ENCODE measurements at regions not wholly inside any gene's neighbourhood (a gene's known extent, or its start where the extent isn't known, plus 50 kb on each side); places are given as distances from the start of the nearest gene placed in this dataset.

GRCh38 chr13:112204346-112205327 lies 137.7 kb downstream of the SOX1 start:
- Histone ChIP-seq H3K9me3 (replicated peaks in 1 of 2; ENCODE audit: control insufficient read depth in 1 of 2, insufficient read depth in 1 of 2, low read length in 2 of 2) (peaks cover 0 to 4% of the 10 kb centered on the region in 2 donors), H2AFZ (ENCODE audit: insufficient read depth, low read depth, low read length, poor library complexity, severe bottlenecking) (no peak overlapping the region), H3K9ac (ENCODE audit: insufficient read depth, low read length, poor library complexity, severe bottlenecking) (no peak overlapping the region), H3K27ac (ENCODE audit: low read depth in 1 of 2, low read length in 2 of 2) (no peak overlapping the region), H3K4me2 (replicated peaks; ENCODE audit: extremely low read depth, low read length, poor library complexity, severe bottlenecking) (no peak overlapping the region), H4K20me1 (ENCODE audit: insufficient read depth, low read length) (no peaks in the 10 kb centered on the region), H3K36me3 (replicated peaks in 1 of 2; ENCODE audit: control insufficient read depth in 1 of 2, insufficient read depth in 2 of 2, low read length in 2 of 2) (no peaks in the 10 kb centered on the region), H3K27me3 (ENCODE audit: control insufficient read depth in 2 of 2, insufficient read depth in 2 of 2, low read length in 2 of 2) (peaks cover 15 to 34% of the 10 kb centered on the region in 2 donors), H3K79me2 (ENCODE audit: insufficient read depth, low read length) (no peaks in the 10 kb centered on the region), H3K4me3 (replicated peaks in 1 of 3; ENCODE audit: low read depth in 2 of 3, low read length in 3 of 3) (no peak overlapping the region), H3K4me1 (ENCODE audit: control insufficient read depth in 1 of 2, insufficient read depth in 2 of 2, low read length in 2 of 2) (no peaks in the 10 kb centered on the region)
- Mint-ChIP-seq H3K9me3 (peaks cover 0 to 13% (median 0%) of the 10 kb centered on the region in 7 donors), H3K27ac (no peak overlapping the region), H3K36me3 (no peaks in the 10 kb centered on the region), H3K4me3 (peak overlapping the region in 1 of 2 donors; percentile 76), H3K27me3 (ENCODE audit: low read depth in 3 of 3) (peaks cover 36 to 51% (median 38%) of the 10 kb centered on the region in 3 donors), H3K4me1 (no peaks in the 10 kb centered on the region)
- 27% methylated on average over 23 of the region's 33 CpGs for WGBS (ENCODE audit: insufficient coverage)
- no peak for DNase-seq
- no peak for TF ChIP-seq CTCF (IDR thresholded peaks at IDR 0.05)
- intact Hi-C loops (cut with micrococcal nuclease): no loop called here

DNA sequence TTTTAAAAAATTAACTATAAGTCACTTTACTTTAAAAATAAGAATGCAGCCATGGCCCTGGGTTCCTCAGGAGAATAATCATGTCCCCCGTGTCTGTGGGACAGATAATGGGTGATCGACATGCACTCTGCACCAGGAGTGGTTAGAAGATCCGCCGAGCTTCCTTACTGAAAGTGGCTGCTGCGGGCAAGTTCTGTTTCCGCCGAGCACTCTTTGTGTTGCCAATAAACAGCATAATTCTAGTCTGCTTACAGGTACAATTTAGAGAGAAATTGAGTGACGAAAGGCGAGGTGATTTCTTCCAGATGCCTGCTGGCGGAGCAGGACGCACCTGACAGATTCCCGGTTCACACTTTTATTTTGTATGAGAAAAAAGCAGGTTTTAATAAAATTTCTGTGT lies 139.0 kb downstream of the SOX1 start:
- H3K27ac ChIP-seq (ENCODE audit: low read depth in 1 of 2, low read length in 2 of 2): no peak overlapping the region
- H3K27me3 ChIP-seq (ENCODE audit: control insufficient read depth in 2 of 2, insufficient read depth in 2 of 2, low read length in 2 of 2): peaks cover 15 to 34% of the 10 kb centered on the region in 2 donors
- H2AFZ ChIP-seq (ENCODE audit: insufficient read depth, low read depth, low read length, poor library complexity, severe bottlenecking): no peak overlapping the region
- no peaks in the 10 kb centered on the region for H3K79me2 ChIP-seq (ENCODE audit: insufficient read depth, low read length)
- H3K27me3 Mint-ChIP-seq (ENCODE audit: low read depth in 3 of 3): peaks cover 36 to 52% (median 38%) of the 10 kb centered on the region in 3 donors
- intact Hi-C loops (cut with micrococcal nuclease): no loop called here
- H3K4me2 ChIP-seq (replicated peaks; ENCODE audit: extremely low read depth, low read length, poor library complexity, severe bottlenecking): no peak overlapping the region
- no peaks in the 10 kb centered on the region for H3K36me3 Mint-ChIP-seq
- WGBS (ENCODE audit: insufficient coverage): 0% methylated on average over 2 of the region's 12 CpGs
- H4K20me1 ChIP-seq (ENCODE audit: insufficient read depth, low read length): no peaks in the 10 kb centered on the region
- H3K9me3 Mint-ChIP-seq: peaks cover 0 to 13% (median 0%) of the 10 kb centered on the region in 7 donors
- peak overlapping the region in 1 of 7 donors; percentile 36 for H3K27ac Mint-ChIP-seq
- peaks cover 0 to 4% of the 10 kb centered on the region in 2 donors for H3K9me3 ChIP-seq (replicated peaks in 1 of 2; ENCODE audit: control insufficient read depth in 1 of 2, insufficient read depth in 1 of 2, low read length in 2 of 2)
- H3K4me1 Mint-ChIP-seq: no peaks in the 10 kb centered on the region
- no peaks in the 10 kb centered on the region for H3K4me1 ChIP-seq (ENCODE audit: control insufficient read depth in 1 of 2, insufficient read depth in 2 of 2, low read length in 2 of 2)
- peak overlapping the region in 1 of 2 donors; percentile 33 for H3K4me3 Mint-ChIP-seq
- H3K4me3 ChIP-seq (replicated peaks in 1 of 3; ENCODE audit: low read depth in 2 of 3, low read length in 3 of 3): no peak overlapping the region
- no peak for DNase-seq
- TF ChIP-seq CTCF (IDR thresholded peaks at IDR 0.05): no peak
- H3K36me3 ChIP-seq (replicated peaks in 1 of 2; ENCODE audit: control insufficient read depth in 1 of 2, insufficient read depth in 2 of 2, low read length in 2 of 2): no peaks in the 10 kb centered on the region
- no peak overlapping the region for H3K9ac ChIP-seq (ENCODE audit: insufficient read depth, low read length, poor library complexity, severe bottlenecking)
